ENCODE measurements at regions not wholly inside any gene's neighbourhood (a gene's known extent, or its start where the extent isn't known, plus 50 kb on each side); places are given as distances from the start of the nearest gene placed in this dataset.

DNA sequence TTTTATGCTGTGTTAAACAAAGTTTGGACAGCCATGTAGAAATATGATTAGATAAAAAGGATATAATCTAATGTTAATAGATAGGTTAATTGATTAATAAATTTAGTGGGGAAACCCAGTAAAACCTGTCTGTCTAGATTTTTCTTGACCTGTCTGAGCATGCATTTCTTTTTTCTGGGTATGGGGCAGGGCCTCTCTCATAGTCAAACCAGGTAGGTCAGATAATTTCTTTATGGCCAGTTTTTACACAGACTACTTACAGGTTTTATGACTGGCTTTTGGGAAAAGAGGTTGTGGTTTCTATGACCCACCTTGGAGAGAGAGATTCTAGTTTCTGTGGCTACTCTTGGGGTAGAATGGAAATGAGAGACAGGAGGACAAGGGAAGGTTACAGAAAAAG lies 135.6 kb upstream of the EPHA5 start:
- H3K79me2 ChIP-seq (ENCODE audit: control insufficient read depth, low read length): no peaks in the 10 kb centered on the region
- H3K4me3 ChIP-seq (ENCODE audit: low read length): no peak overlapping the region
- no peaks in the 10 kb centered on the region for H3K36me3 ChIP-seq (ENCODE audit: control insufficient read depth, low read length)
- no peaks in the 10 kb centered on the region for H3F3A ChIP-seq (ENCODE audit: control insufficient read depth, insufficient read depth)
- TF ChIP-seq EZH2phosphoT487 (IDR thresholded peaks at IDR 0.05; ENCODE audit: borderline replicate concordance, low read length): no peak
- TF ChIP-seq, protein P1, sequence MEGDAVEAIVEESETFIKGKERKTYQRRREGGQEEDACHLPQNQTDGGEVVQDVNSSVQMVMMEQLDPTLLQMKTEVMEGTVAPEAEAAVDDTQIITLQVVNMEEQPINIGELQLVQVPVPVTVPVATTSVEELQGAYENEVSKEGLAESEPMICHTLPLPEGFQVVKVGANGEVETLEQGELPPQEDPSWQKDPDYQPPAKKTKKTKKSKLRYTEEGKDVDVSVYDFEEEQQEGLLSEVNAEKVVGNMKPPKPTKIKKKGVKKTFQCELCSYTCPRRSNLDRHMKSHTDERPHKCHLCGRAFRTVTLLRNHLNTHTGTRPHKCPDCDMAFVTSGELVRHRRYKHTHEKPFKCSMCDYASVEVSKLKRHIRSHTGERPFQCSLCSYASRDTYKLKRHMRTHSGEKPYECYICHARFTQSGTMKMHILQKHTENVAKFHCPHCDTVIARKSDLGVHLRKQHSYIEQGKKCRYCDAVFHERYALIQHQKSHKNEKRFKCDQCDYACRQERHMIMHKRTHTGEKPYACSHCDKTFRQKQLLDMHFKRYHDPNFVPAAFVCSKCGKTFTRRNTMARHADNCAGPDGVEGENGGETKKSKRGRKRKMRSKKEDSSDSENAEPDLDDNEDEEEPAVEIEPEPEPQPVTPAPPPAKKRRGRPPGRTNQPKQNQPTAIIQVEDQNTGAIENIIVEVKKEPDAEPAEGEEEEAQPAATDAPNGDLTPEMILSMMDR (IDR thresholded peaks at IDR 0.05; ENCODE audit: low read depth, low read length, poor library complexity, severe bottlenecking): no peak
- H3K9me3 ChIP-seq (ENCODE audit: control insufficient read depth, insufficient read depth, low read length): no peaks in the 10 kb centered on the region
- H3K4me1 ChIP-seq (ENCODE audit: control insufficient read depth, low read length): no peaks in the 10 kb centered on the region
- no peak overlapping the region for H3K4me2 ChIP-seq (ENCODE audit: low read length)
- H4K20me1 ChIP-seq (ENCODE audit: control insufficient read depth, insufficient read depth, low read depth, low read length): no peaks in the 10 kb centered on the region
- no peaks in the 10 kb centered on the region for H3K27me3 ChIP-seq (ENCODE audit: control insufficient read depth, low read length)
- no peaks in the 10 kb centered on the region for H3K9me2 ChIP-seq (replicated peaks; ENCODE audit: control insufficient read depth, low read length)
- no peak overlapping the region for H3K27ac ChIP-seq (ENCODE audit: low read depth, low read length)

DNA sequence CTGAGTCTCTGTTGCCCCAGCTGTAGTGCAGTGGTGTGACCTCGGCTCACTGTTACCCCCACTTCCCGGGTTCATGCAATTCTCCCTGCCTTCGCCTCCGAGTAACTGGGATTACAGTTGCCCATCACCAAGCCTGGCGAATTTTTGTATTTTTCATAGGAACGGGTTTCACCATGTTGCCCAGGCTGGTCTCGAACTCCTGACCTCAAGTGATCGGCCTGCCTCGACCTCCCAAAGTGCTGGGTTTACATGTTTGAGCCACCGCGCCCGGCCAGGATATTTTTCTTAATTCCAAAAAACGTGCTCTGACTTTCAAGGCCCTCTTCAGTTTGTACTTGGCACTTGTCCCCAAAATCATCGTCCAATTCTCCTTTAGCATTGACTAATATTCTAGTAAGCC lies 129.2 kb upstream of the EPHA5 start:
- Histone ChIP-seq H4K20me1 (ENCODE audit: control insufficient read depth, insufficient read depth, low read depth, low read length) (no peaks in the 10 kb centered on the region), H3K4me3 (ENCODE audit: low read length) (no peak overlapping the region), H3K4me2 (ENCODE audit: low read length) (no peak overlapping the region), H3K9me2 (replicated peaks; ENCODE audit: control insufficient read depth, low read length) (no peaks in the 10 kb centered on the region), H3K36me3 (ENCODE audit: control insufficient read depth, low read length) (no peaks in the 10 kb centered on the region), H3F3A (ENCODE audit: control insufficient read depth, insufficient read depth) (no peaks in the 10 kb centered on the region), H3K27ac (ENCODE audit: low read depth, low read length) (no peak overlapping the region), H3K9me3 (ENCODE audit: control insufficient read depth, insufficient read depth, low read length) (no peaks in the 10 kb centered on the region), H3K4me1 (ENCODE audit: control insufficient read depth, low read length) (no peaks in the 10 kb centered on the region), H3K79me2 (ENCODE audit: control insufficient read depth, low read length) (no peaks in the 10 kb centered on the region), H3K27me3 (ENCODE audit: control insufficient read depth, low read length) (no peaks in the 10 kb centered on the region)
- TF ChIP-seq, protein P1 (IDR thresholded peaks at IDR 0.05; ENCODE audit: low read depth, low read length, poor library complexity, severe bottlenecking): no peak
- no peak for TF ChIP-seq EZH2phosphoT487 (IDR thresholded peaks at IDR 0.05; ENCODE audit: borderline replicate concordance, low read length)

DNA sequence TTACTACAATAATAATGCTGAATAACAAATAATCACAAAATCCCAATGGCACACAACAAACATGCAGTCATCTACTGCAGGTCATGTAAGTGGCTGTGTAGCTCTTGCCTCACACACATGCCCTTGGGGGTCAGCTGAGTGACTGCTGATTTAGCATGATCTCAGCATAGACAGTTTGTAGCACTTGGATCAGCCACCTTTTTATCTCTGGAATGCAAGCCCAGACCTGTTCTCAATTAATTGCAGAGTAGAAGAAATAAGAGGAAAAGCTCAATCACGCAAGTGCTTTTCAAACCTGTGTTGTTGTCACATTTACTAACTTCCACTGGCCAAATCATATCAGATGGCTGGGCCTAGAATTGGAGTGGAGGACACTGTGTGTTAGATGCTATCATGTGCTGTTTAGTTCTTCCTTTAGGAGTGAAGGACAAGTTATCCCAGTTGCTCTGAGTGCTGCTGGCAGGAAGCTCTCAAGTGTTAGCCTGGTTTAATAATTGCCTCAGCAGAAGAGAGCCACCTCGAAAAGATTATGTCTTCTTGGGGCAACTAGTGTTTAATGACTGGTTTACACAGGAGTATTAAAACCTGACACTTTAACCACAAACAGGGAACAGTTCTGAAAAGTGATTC lies 128.3 kb upstream of the EPHA5 start:
- no peak overlapping the region for H3K4me2 ChIP-seq (ENCODE audit: low read length)
- no peak for TF ChIP-seq EZH2phosphoT487 (IDR thresholded peaks at IDR 0.05; ENCODE audit: borderline replicate concordance, low read length)
- TF ChIP-seq, protein P1 (IDR thresholded peaks at IDR 0.05; ENCODE audit: low read depth, low read length, poor library complexity, severe bottlenecking): no peak
- H3F3A ChIP-seq (ENCODE audit: control insufficient read depth, insufficient read depth): no peaks in the 10 kb centered on the region
- no peak overlapping the region for H3K4me3 ChIP-seq (ENCODE audit: low read length)
- H3K27me3 ChIP-seq (ENCODE audit: control insufficient read depth, low read length): no peaks in the 10 kb centered on the region
- no peaks in the 10 kb centered on the region for H4K20me1 ChIP-seq (ENCODE audit: control insufficient read depth, insufficient read depth, low read depth, low read length)
- H3K27ac ChIP-seq (ENCODE audit: low read depth, low read length): no peak overlapping the region
- no peaks in the 10 kb centered on the region for H3K9me2 ChIP-seq (replicated peaks; ENCODE audit: control insufficient read depth, low read length)
- H3K79me2 ChIP-seq (ENCODE audit: control insufficient read depth, low read length): no peaks in the 10 kb centered on the region
- no peaks in the 10 kb centered on the region for H3K9me3 ChIP-seq (ENCODE audit: control insufficient read depth, insufficient read depth, low read length)
- no peaks in the 10 kb centered on the region for H3K4me1 ChIP-seq (ENCODE audit: control insufficient read depth, low read length)
- no peaks in the 10 kb centered on the region for H3K36me3 ChIP-seq (ENCODE audit: control insufficient read depth, low read length)
